Body of pancreas (tissue), 4 donors: ENCODE measurements at regions not wholly inside any gene's neighbourhood (a gene's known extent, or its start where the extent isn't known, plus 50 kb on each side); places are given as distances from the start of the nearest gene placed in this dataset.

Experiments used
- ATAC-seq: fragments of 150-250 bp; one replicate; pipeline ENCODE4 v1.9.1; 2016
- DNase-seq, 4 donors: peaks; one replicate each; pipeline ENCODE4 v3.0.0-alpha.2; 2019
- H3K27ac ChIP-seq, 4 donors: fragments of 200-600 bp; sonication (generic); 1 replicate in 3 of 4; 2 replicates in 1 of 4; pipeline versions ENCODE4 v1.5.1 to v1.6.1; 2016 to 2019; ENCODE audit warnings: mild to moderate bottlenecking in 1 of 4, mixed read lengths in 1 of 4, moderate library complexity in 1 of 4
- H3K27me3 ChIP-seq, 2 donors: fragments of 200-600 bp; sonication (generic); one replicate each; pipeline ENCODE4 v1.6.0; 2016; ENCODE audit warnings: mild to moderate bottlenecking in 1 of 2
- H3K36me3 ChIP-seq, 2 donors: fragments of 200-600 bp; sonication (generic); replicated peaks in 1 of 2; 2 replicates each; pipeline ENCODE4 v1.5.1; 2016; ENCODE audit warnings: low read depth in 2 of 2; ENCODE audit not compliant: insufficient read depth in 1 of 2
- H3K4me1 ChIP-seq: fragments of 200-600 bp; sonication (generic); one replicate; pipeline ENCODE4 v1.6.0; 2016
- H3K4me3 ChIP-seq, 2 donors: fragments of 200-600 bp; sonication (generic); 1 replicate in 1 of 2; 2 replicates in 1 of 2; pipeline ENCODE4 v1.5.1; 2016 to 2019
- H3K9me3 ChIP-seq, 3 donors: fragments of 200-600 bp; sonication (generic); 1 replicate in 2 of 3; 2 replicates in 1 of 3; pipeline ENCODE4 v1.5.1; 2016
- POLR2A ChIP-seq, 3 donors: fragments of 450-650 bp; IDR thresholded peaks; one replicate each; pipeline ENCODE4 v1.6.1; 2016; ENCODE audit warnings: antibody characterized with exemption in 3 of 3, mild to moderate bottlenecking in 2 of 3
- WGBS, 2 donors: methylation state at CpG; one replicate each; pipeline ENCODE4 v1.1.5; 2017; 5-methylcytosine and 5-hydroxymethylcytosine counted together
- intact Hi-C: fragments of 100-400 bp; cut with DNase I; formaldehyde crosslinking; loops from one replicate; pipeline ENCODE4 v1.15.1; 2023
- TF ChIP-seq, protein P1 (sequence below), 7 experiments: fragments of 450-650 bp in 4 of 7; fragments of 200-600 bp in 3 of 7; sonication (generic) in 3 of 7; IDR thresholded peaks; one replicate each; pipeline ENCODE4 v1.5.1; 2016 to 2019; ENCODE audit warnings: antibody characterized with exemption in 7 of 7

DNA sequence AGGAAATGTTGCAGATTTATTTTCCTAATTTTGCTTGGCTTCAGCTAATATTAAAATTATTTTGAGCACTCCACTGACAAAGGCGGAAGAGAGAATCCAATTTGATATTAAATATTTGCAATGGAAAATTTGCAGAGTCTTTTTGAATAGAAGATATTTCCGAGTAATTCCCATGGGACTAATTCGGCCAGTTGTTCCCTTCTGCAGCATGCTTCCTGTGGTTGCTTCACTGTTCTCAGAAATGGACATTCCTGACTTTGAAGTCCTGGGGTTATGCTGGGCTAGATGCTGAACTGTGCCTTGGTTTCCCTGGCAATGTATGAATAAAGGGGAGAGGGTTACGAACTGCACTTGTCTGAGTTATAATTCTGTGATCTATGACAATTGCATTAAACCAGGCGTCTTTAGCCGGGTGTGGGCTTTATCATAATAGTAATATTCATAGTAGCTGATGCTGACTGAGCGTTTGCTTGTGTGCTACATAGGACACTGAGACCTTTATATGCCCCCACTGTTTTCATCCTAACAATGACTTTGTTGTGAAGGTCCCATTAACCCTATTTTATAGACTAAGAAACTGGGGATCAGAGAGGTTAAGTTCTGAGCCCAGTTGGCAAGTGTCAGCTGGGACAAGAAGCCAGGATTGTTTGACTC lies 114.5 kb upstream of the SPRY4 start:
- Histone ChIP-seq H3K4me1 (no peaks in the 10 kb centered on the region), H3K27me3 (no peaks in the 10 kb centered on the region), H3K4me3 (no peak overlapping the region), H3K27ac (no peak overlapping the region), H3K9me3 (no peaks in the 10 kb centered on the region), H3K36me3 (no peaks in the 10 kb centered on the region)
- ATAC-seq (peak; percentile 30), DNase-seq (peak in 1 of 4 donors; percentile 17)
- intact Hi-C loops = no loop called here
- whole genome bisulfite sequencing, 2 donors = 57 to 65% methylated on average over 7 of the region's 7 CpGs
- TF ChIP-seq, protein P1, sequence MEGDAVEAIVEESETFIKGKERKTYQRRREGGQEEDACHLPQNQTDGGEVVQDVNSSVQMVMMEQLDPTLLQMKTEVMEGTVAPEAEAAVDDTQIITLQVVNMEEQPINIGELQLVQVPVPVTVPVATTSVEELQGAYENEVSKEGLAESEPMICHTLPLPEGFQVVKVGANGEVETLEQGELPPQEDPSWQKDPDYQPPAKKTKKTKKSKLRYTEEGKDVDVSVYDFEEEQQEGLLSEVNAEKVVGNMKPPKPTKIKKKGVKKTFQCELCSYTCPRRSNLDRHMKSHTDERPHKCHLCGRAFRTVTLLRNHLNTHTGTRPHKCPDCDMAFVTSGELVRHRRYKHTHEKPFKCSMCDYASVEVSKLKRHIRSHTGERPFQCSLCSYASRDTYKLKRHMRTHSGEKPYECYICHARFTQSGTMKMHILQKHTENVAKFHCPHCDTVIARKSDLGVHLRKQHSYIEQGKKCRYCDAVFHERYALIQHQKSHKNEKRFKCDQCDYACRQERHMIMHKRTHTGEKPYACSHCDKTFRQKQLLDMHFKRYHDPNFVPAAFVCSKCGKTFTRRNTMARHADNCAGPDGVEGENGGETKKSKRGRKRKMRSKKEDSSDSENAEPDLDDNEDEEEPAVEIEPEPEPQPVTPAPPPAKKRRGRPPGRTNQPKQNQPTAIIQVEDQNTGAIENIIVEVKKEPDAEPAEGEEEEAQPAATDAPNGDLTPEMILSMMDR (IDR thresholded peaks at IDR 0.05) = no peak
- TF ChIP-seq POLR2A (IDR thresholded peaks at IDR 0.05) = no peak

DNA sequence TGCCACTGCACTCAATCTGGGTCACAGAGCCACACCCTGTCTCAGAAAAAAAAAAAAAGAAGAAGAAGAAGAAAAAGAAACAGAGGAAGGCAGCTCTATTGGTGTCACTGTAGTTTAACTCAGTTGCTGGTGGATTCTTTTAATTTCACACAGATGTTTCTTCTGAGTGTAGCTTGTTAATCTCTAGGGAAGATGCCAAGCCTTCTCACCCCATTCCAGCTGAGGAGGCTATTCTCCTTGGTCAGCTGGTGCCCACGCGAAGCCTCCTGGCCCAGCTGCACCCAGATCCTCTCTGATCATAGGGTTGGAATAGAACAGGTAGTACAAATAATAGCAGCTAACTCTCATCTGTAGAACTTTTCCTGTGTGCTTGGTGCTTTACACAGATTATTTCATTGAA lies 113.8 kb upstream of the SPRY4 start:
- Histone ChIP-seq H3K4me3 (no peak overlapping the region), H3K27me3 (no peaks in the 10 kb centered on the region), H3K36me3 (no peaks in the 10 kb centered on the region), H3K9me3 (no peaks in the 10 kb centered on the region), H3K4me1 (no peaks in the 10 kb centered on the region), H3K27ac (peak overlapping the region in 1 of 4 donors; percentile 18)
- DNase-seq (no peak), ATAC-seq (no peak)
- no peak for TF ChIP-seq POLR2A (IDR thresholded peaks at IDR 0.05)
- TF ChIP-seq, protein P1 (IDR thresholded peaks at IDR 0.05) = no peak
- intact Hi-C loops = no loop called here
- 76 to 95% methylated on average over 2 of the region's 2 CpGs for WGBS, 2 donors

DNA sequence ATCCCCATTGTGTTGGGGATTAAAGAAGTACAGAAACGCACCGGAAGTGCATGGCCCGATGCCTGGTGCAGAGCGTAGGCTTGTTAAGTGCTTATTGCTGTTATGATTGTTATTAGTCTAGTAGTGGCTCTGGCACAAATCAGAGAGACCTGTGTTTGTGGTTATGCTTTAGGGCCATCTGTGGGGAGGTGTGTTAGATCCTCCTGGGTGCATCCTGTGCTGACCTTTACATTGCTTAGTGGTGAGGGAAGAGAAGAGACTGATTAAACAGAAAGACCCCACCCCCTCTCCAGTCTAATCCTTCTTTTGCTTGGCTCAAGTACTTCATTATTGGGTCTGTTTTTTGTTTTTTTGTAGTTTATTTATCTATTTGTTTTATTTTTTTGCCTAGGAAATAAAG lies 112.7 kb upstream of the SPRY4 start:
- TF ChIP-seq, protein P1 (IDR thresholded peaks at IDR 0.05) = no peak
- intact Hi-C loops = no loop called here
- H3K36me3 ChIP-seq = no peaks in the 10 kb centered on the region

DNA sequence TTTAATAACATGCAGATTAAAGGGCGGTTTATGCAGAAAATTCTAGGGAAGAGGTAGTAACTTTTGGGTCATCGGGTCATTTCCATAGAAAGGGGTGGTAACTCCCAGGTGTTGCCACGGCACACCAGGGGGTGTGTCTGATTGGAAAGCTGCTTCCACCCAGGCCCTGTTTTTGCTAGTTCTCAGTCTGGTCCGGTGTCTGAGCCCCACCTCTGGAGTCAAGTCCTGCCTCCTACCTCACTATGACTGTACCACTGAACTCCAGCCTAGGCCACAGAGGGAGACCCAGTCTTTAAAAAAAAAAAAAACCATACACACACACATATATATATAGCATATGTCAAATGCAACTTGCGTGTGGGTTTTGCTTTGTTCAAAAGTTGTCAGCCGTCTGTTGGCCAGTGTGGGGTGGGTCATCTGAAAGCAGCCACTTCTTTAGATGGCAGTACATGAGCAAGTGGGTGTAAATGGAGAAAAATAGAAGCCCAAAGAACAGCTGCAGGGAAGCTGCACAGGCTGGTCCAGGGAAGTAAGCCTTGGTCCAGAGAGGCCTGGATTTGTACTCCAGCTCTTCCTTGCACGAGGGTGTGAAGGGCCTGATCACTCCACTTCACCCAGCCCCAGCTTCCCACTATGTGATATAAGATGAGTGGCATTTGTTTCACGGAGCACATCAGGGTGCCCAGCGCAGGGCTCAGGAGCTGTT lies 110.7 kb upstream of the SPRY4 start:
- Histone ChIP-seq H3K27ac (no peak overlapping the region), H3K4me3 (no peak overlapping the region), H3K27me3 (no peaks in the 10 kb centered on the region), H3K4me1 (no peaks in the 10 kb centered on the region), H3K36me3 (no peaks in the 10 kb centered on the region), H3K9me3 (no peaks in the 10 kb centered on the region)
- 72 to 87% methylated on average over 9 of the region's 9 CpGs for WGBS, 2 donors
- ATAC-seq = no peak
- DNase-seq = no peak
- TF ChIP-seq POLR2A (IDR thresholded peaks at IDR 0.05) = no peak
- TF ChIP-seq, protein P1 (IDR thresholded peaks at IDR 0.05) = no peak
- intact Hi-C loops = no loop called here

More for the DNA sequence above, 112.7 kb upstream of the SPRY4 start:
- no peak overlapping the region for H3K4me3 ChIP-seq
- no peak for ATAC-seq
- no peaks in the 10 kb centered on the region for H3K9me3 ChIP-seq
- no peaks in the 10 kb centered on the region for H3K4me1 ChIP-seq
- H3K27ac ChIP-seq = no peak overlapping the region
- no peak for DNase-seq
- H3K27me3 ChIP-seq = no peaks in the 10 kb centered on the region
- WGBS, 2 donors = 84 to 88% methylated on average over 4 of the region's 4 CpGs

DNA sequence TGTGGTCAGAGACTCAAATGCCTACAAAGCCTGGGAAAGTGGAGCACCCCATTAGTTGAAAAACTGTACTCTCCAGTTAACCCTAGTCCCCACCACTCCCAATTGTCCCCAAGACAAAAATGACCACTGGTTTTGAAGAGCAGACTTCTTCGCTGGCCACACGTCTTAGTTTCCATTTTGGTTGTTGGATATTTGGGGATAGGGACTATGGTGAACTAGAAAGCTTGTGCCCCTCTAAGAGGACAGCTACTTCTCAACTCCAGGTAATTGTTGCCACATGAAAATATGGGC lies 109.4 kb upstream of the SPRY4 start:
- no peaks in the 10 kb centered on the region for H3K27me3 ChIP-seq
- H3K4me3 ChIP-seq = no peak overlapping the region
- TF ChIP-seq, protein P1 (IDR thresholded peaks at IDR 0.05) = no peak
- TF ChIP-seq POLR2A (IDR thresholded peaks at IDR 0.05) = no peak
- no peak for ATAC-seq
- no peak overlapping the region for H3K27ac ChIP-seq
- no peak for DNase-seq
- no peaks in the 10 kb centered on the region for H3K9me3 ChIP-seq
- H3K4me1 ChIP-seq = no peaks in the 10 kb centered on the region
- H3K36me3 ChIP-seq = no peaks in the 10 kb centered on the region
- WGBS, 2 donors = 90 to 92% methylated on average over 2 of the region's 2 CpGs
- intact Hi-C loops = no loop called here
